Lung (tissue), 11 donors: ENCODE measurements at regions not wholly inside any gene's neighbourhood (a gene's known extent, or its start where the extent isn't known, plus 50 kb on each side); places are given as distances from the start of the nearest gene placed in this dataset.

Experiments
- ATAC-seq: fragments of 200-7000 bp; cut with Tn5 transposase; one replicate; pipeline ENCODE4 v1.9.1; 2020; ENCODE audit warnings: moderate number of reproducible peaks; ENCODE audit not compliant: insufficient read depth, low FRiP score
- DNase-seq, 3 donors: peaks; one replicate each; pipeline ENCODE4 v3.0.0-alpha.2; 2013 to 2017
- H3K27ac ChIP-seq, 2 donors: one replicate each; pipeline ENCODE4 v1.5.1; 2013; ENCODE audit warnings: mild to moderate bottlenecking in 2 of 2, moderate library complexity in 2 of 2, control low read depth in 1 of 2, inconsistent platforms in 1 of 2, low read depth in 1 of 2, low read length in 1 of 2
- H3K27me3 ChIP-seq, 3 donors: one replicate each; pipeline ENCODE4 v1.5.1; 2013; ENCODE audit warnings: low read length in 2 of 3; ENCODE audit not compliant: control insufficient read depth in 3 of 3, insufficient read depth in 3 of 3
- H3K36me3 ChIP-seq, 4 donors: one replicate each; pipeline ENCODE4 v1.5.1; 2013; ENCODE audit warnings: low read length in 4 of 4, mild to moderate bottlenecking in 1 of 4, moderate library complexity in 1 of 4; ENCODE audit not compliant: control insufficient read depth in 4 of 4, insufficient read depth in 4 of 4
- H3K4me1 ChIP-seq, 5 donors: one replicate each; pipeline ENCODE4 v1.5.1; 2013; ENCODE audit warnings: low read length in 5 of 5, mild to moderate bottlenecking in 2 of 5, moderate library complexity in 1 of 5; ENCODE audit not compliant: control insufficient read depth in 5 of 5, insufficient read depth in 5 of 5
- H3K4me3 ChIP-seq: one replicate; pipeline ENCODE4 v1.5.1; 2013; ENCODE audit warnings: mild to moderate bottlenecking, control low read depth, moderate library complexity
- H3K9ac ChIP-seq, 2 donors: one replicate each; pipeline ENCODE4 v1.5.1; 2013; ENCODE audit warnings: low read length in 2 of 2, control low read depth in 1 of 2; ENCODE audit not compliant: insufficient read depth in 1 of 2
- H3K9me3 ChIP-seq, 4 donors: one replicate each; pipeline ENCODE4 v1.5.1; 2013; ENCODE audit warnings: low read length in 3 of 4, mild to moderate bottlenecking in 1 of 4, moderate library complexity in 1 of 4; ENCODE audit not compliant: control insufficient read depth in 4 of 4, insufficient read depth in 3 of 4
- WGBS, 2 donors: extraction: QIAGEN DNeasy Blood & Tissue Kit; methylation state at CpG; one replicate each; pipeline ENCODE4 v1.1.7; 2013; 5-methylcytosine and 5-hydroxymethylcytosine counted together
- TF ChIP-seq, protein P1 (sequence below): IDR thresholded peaks from 2 replicates; pipeline ENCODE4 v1.5.1; 2012; ENCODE audit warnings: mild to moderate bottlenecking; ENCODE audit errors: control extremely low read depth, extremely low read depth
- donor health status: control.
- donor health status: control.
- donor health status: Bipolar disorder and iron deficiency.
- donor health status: healthy.
- donor health status: DM: yes; HTN: yes; CAD: no.

DNA sequence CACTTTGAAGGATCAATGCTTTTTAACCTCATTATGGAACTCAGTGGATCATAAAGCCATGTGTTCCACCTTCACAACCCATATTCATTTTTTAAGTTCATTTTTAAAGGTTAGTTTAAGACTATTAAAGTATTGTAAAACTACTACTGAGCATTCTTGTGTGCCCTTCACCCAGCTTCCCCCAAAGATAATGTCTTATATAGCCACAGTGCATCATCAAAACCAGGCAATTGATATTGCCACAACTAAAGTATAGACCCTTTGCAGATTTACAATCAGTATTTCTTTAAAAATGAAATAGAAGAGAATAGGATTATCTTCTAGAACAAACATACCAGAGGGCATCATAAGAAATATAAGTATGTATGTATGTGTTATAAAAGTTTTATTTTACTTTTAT lies 597.1 kb downstream of the CCSER2 start:
- no peak for DNase-seq
- Histone ChIP-seq H3K27me3 (no peaks in the 10 kb centered on the region), H3K4me3 (no peak overlapping the region), H3K9ac (no peak overlapping the region), H3K4me1 (no peaks in the 10 kb centered on the region), H3K27ac (no peak overlapping the region), H3K36me3 (no peaks in the 10 kb centered on the region), H3K9me3 (no peaks in the 10 kb centered on the region)
- TF ChIP-seq, protein P1, sequence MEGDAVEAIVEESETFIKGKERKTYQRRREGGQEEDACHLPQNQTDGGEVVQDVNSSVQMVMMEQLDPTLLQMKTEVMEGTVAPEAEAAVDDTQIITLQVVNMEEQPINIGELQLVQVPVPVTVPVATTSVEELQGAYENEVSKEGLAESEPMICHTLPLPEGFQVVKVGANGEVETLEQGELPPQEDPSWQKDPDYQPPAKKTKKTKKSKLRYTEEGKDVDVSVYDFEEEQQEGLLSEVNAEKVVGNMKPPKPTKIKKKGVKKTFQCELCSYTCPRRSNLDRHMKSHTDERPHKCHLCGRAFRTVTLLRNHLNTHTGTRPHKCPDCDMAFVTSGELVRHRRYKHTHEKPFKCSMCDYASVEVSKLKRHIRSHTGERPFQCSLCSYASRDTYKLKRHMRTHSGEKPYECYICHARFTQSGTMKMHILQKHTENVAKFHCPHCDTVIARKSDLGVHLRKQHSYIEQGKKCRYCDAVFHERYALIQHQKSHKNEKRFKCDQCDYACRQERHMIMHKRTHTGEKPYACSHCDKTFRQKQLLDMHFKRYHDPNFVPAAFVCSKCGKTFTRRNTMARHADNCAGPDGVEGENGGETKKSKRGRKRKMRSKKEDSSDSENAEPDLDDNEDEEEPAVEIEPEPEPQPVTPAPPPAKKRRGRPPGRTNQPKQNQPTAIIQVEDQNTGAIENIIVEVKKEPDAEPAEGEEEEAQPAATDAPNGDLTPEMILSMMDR = no peak
- no peak for ATAC-seq

DNA sequence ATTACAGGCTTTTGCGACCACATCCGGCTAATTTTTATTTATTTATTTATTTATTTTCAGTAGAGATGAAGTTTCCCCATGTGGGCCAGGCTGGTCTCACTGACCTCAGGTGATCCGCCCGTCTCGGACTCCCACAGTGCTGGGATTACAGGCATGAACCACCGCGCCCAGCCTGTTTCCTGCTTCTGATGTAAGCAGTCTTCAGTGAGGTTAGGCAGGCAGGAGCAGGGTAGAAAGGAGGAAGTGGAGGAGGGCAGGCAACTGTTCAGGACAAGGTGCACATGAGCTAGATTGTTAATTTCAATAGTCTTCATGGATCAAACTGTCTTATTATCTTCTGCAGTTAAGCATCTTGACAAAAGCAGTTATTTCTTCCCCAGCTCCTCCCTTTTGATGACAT lies 605.0 kb downstream of the CCSER2 start:
- Histone ChIP-seq H3K27me3 (no peaks in the 10 kb centered on the region), H3K9me3 (no peaks in the 10 kb centered on the region), H3K9ac (no peak overlapping the region), H3K4me1 (peaks cover 0 to 2% (median 0%) of the 10 kb centered on the region in 5 donors), H3K36me3 (no peaks in the 10 kb centered on the region), H3K27ac (no peak overlapping the region), H3K4me3 (no peak overlapping the region)
- DNase-seq (no peak), ATAC-seq (no peak)
- 51 to 67% methylated on average over 7 of the region's 7 CpGs for WGBS, 2 donors
- TF ChIP-seq, protein P1 = no peak

DNA sequence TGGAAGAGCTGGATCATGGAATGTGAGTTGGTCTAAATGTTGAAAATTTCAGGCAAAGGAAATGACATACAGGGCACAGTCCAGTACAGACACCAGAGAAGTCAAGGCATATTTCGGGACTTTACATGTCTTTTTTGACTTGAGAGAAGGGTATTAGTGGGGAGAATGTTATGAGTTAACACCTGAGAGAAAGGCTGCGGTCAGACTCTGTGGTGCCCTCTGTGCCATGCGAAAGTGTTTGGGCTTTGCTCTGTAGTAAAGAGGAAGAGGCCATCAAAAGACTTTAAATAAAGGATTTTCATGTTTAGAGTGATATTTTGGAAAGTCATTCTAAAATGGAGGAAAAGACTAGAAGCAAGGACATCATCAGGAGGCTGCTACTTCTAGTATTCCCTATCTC lies 607.4 kb downstream of the CCSER2 start:
- TF ChIP-seq, protein P1 = no peak
- no peaks in the 10 kb centered on the region for H3K36me3 ChIP-seq
- H3K27me3 ChIP-seq = no peaks in the 10 kb centered on the region
- no peak for ATAC-seq
- no peaks in the 10 kb centered on the region for H3K9me3 ChIP-seq
- no peak overlapping the region for H3K9ac ChIP-seq
- H3K4me1 ChIP-seq = peaks cover 0 to 2% (median 0%) of the 10 kb centered on the region in 5 donors
- DNase-seq = no peak
- H3K27ac ChIP-seq = no peak overlapping the region
- WGBS, 2 donors = 88 to 93% methylated on average over 3 of the region's 3 CpGs
- no peak overlapping the region for H3K4me3 ChIP-seq
